Fibroblast of upper back skin (primary cell): ENCODE measurements at regions not wholly inside any gene's neighbourhood (a gene's known extent, or its start where the extent isn't known, plus 50 kb on each side); places are given as distances from the start of the nearest gene placed in this dataset.
"Not testable (repeated sequence)": the region's sequence is repeated elsewhere in the genome, so short reads cannot be mapped to it uniquely, and the experiment has no call there.

Experiments
- DNase-seq: peaks from one replicate; pipeline ENCODE4 v3.0.0-alpha.2; 2013

GRCh38 chr12:80045594-80045993 lies 53.7 kb upstream of the OTOGL start:
- peak; percentile 93 for DNase-seq

- peak; percentile 95 for DNase-seq
These were observed 54.7 kb upstream of the OTOGL start for GRCh38 chr12:80044694-80045046.

GRCh38 chr12:80041692-80042091 lies 57.6 kb upstream of the OTOGL start:
- DNase-seq = peak; percentile 90

GRCh38 chr12:80041071-80041470 lies 58.3 kb upstream of the OTOGL start:
- no peak for DNase-seq

GRCh38 chr12:80040075-80040738 lies 59.1 kb upstream of the OTOGL start:
- peak; percentile 57 for DNase-seq

- no peak for DNase-seq
These were observed 61.2 kb upstream of the OTOGL start for GRCh38 chr12:80038062-80038560.

- DNase-seq = peak; percentile 93
These were observed 65.9 kb upstream of the OTOGL start for GRCh38 chr12:80033448-80033847.

GRCh38 chr12:80032946-80033345 lies 66.4 kb upstream of the OTOGL start:
- no peak for DNase-seq

- DNase-seq = no peak
These were observed 68.1 kb upstream of the OTOGL start for GRCh38 chr12:80031229-80031628.

- no peak for DNase-seq
These were observed 73.7 kb upstream of the OTOGL start for GRCh38 chr12:80025638-80026037.

- no peak for DNase-seq
These were observed 79.6 kb upstream of the OTOGL start for GRCh38 chr12:80019691-80020090.

- DNase-seq = no peak
These were observed 81.2 kb upstream of the OTOGL start for GRCh38 chr12:80018119-80018518.

- DNase-seq = no peak
These were observed 82.0 kb upstream of the OTOGL start for GRCh38 chr12:80017261-80017870.

GRCh38 chr12:80016684-80017083 lies 81.8 kb upstream of the PPP1R12A start:
- DNase-seq = no peak

- DNase-seq = no peak
These were observed 80.8 kb upstream of the PPP1R12A start for GRCh38 chr12:80015660-80016059.

GRCh38 chr12:80003744-80004143 lies 68.8 kb upstream of the PPP1R12A start:
- not testable (repeated sequence) for DNase-seq

GRCh38 chr12:80001562-80001961 lies 66.7 kb upstream of the PPP1R12A start:
- DNase-seq = no peak

- no peak for DNase-seq
These were observed 65.9 kb upstream of the PPP1R12A start for GRCh38 chr12:80000831-80001230.

- no peak for DNase-seq
These were observed 63.7 kb upstream of the PPP1R12A start for GRCh38 chr12:79998554-79998953.

- DNase-seq = peak; percentile 62
These were observed 62.3 kb upstream of the PPP1R12A start for GRCh38 chr12:79997096-79997791.

GRCh38 chr12:79995385-79996084 lies 60.6 kb upstream of the PPP1R12A start:
- DNase-seq = peak; percentile 28

GRCh38 chr12:79993106-79993862 lies 58.4 kb upstream of the PPP1R12A start:
- DNase-seq = no peak

- DNase-seq = no peak
These were observed 56.7 kb upstream of the PPP1R12A start for GRCh38 chr12:79991586-79991985.
